Kidney epithelial cell (primary cell): ENCODE measurements at regions not wholly inside any gene's neighbourhood (a gene's known extent, or its start where the extent isn't known, plus 50 kb on each side); places are given as distances from the start of the nearest gene placed in this dataset.

Experiments used
- DNase-seq: peaks from one replicate; pipeline ENCODE4 v3.0.0-alpha.2; 2010; ENCODE audit warnings: low read depth
- H3K27me3 ChIP-seq: 2 replicates; pipeline ENCODE4 v1.6.0; 2011; ENCODE audit warnings: low read length; ENCODE audit not compliant: control insufficient read depth, insufficient read depth
- H3K36me3 ChIP-seq: 2 replicates; pipeline ENCODE4 v1.5.1; 2011; ENCODE audit warnings: low read length; ENCODE audit not compliant: control insufficient read depth, insufficient read depth
- H3K4me3 ChIP-seq: 2 replicates; pipeline ENCODE4 v1.5.1; 2011; ENCODE audit warnings: low read depth, mild to moderate bottlenecking, control low read depth, low read length
- TF ChIP-seq, protein P1 (sequence below): IDR thresholded peaks from 2 replicates; pipeline ENCODE4 v1.5.1; 2011; ENCODE audit warnings: mild to moderate bottlenecking, moderate library complexity, low read length, control low read depth, inconsistent platforms; ENCODE audit not compliant: insufficient read depth, poor library complexity, severe bottlenecking

GRCh38 chr5:121325930-121326329, 525.8 kb upstream of the FTMT start:
- Histone ChIP-seq H3K4me3 (no peak overlapping the region), H3K36me3 (no peaks in the 10 kb centered on the region), H3K27me3 (no peaks in the 10 kb centered on the region)
- TF ChIP-seq, protein P1, sequence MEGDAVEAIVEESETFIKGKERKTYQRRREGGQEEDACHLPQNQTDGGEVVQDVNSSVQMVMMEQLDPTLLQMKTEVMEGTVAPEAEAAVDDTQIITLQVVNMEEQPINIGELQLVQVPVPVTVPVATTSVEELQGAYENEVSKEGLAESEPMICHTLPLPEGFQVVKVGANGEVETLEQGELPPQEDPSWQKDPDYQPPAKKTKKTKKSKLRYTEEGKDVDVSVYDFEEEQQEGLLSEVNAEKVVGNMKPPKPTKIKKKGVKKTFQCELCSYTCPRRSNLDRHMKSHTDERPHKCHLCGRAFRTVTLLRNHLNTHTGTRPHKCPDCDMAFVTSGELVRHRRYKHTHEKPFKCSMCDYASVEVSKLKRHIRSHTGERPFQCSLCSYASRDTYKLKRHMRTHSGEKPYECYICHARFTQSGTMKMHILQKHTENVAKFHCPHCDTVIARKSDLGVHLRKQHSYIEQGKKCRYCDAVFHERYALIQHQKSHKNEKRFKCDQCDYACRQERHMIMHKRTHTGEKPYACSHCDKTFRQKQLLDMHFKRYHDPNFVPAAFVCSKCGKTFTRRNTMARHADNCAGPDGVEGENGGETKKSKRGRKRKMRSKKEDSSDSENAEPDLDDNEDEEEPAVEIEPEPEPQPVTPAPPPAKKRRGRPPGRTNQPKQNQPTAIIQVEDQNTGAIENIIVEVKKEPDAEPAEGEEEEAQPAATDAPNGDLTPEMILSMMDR, result no peak
- DNase-seq, result no peak

DNA sequence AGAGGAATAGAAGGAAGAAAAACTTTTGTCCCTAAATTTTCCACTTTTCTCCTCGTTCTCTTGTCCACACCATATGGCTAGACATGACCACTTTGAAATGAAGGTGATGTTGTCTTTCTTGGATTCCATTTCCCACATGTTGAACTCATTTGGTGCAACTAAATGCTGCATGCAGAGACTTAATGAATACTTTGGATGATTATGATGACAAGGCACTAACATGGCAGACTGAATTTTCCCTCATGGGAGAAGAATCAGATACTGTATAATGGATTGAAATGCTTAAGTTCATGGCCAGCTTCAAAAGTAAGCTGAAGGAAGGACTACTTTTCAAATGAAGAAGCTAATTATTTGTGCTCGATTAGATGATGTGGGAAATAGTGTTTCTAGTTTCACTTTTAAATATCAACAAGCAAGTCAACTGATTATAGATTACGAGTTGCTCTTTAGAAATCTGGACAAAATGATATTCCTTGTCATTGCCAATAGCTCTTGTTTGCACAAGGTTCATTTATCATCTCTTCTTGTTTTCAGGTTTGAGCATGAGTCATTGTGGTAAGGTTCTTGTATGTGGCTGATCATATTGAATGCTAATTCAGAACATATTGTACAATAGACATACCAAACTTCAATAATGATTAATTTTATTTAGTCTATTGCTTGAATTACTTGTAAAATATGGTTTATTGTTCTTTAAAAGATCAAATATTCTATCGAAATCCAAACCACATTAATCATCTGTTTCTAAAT, 501.3 kb upstream of the FTMT start:
- no peak for DNase-seq
- TF ChIP-seq, protein P1, result no peak
- no peaks in the 10 kb centered on the region for H3K36me3 ChIP-seq
- H3K27me3 ChIP-seq, result no peaks in the 10 kb centered on the region
- H3K4me3 ChIP-seq, result no peak overlapping the region

GRCh38 chr5:121366515-121366914, 485.2 kb upstream of the FTMT start:
- Histone ChIP-seq H3K36me3 (no peaks in the 10 kb centered on the region), H3K4me3 (no peak overlapping the region), H3K27me3 (no peaks in the 10 kb centered on the region)
- peak; percentile 10 for DNase-seq
- TF ChIP-seq, protein P1, result no peak

DNA sequence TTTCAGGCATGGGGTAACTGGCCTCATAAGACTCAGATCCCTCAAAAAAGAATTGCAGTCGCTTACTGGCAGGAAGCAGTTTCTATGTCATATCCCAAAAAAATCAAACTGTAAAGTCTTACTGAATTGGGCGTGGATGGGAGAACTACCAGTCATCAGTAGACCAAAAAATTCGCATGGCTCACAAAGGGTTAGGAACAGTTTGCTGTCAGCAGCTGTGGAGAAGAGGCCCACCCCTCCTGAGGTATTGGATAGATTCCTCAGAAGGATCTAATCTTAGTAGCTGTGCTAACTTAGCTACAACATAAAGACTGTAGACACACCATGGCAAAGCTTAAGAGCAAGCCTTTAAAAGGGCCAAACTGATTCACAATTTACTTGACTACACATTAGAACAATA, 478.3 kb upstream of the FTMT start:
- Histone ChIP-seq H3K4me3 (no peak overlapping the region), H3K27me3 (no peaks in the 10 kb centered on the region), H3K36me3 (no peaks in the 10 kb centered on the region)
- no peak for DNase-seq
- TF ChIP-seq, protein P1, result no peak

GRCh38 chr5:121377461-121377860, 474.2 kb upstream of the FTMT start:
- no peaks in the 10 kb centered on the region for H3K36me3 ChIP-seq
- TF ChIP-seq, protein P1, result no peak
- no peak for DNase-seq
- H3K4me3 ChIP-seq, result no peak overlapping the region
- no peaks in the 10 kb centered on the region for H3K27me3 ChIP-seq

DNA sequence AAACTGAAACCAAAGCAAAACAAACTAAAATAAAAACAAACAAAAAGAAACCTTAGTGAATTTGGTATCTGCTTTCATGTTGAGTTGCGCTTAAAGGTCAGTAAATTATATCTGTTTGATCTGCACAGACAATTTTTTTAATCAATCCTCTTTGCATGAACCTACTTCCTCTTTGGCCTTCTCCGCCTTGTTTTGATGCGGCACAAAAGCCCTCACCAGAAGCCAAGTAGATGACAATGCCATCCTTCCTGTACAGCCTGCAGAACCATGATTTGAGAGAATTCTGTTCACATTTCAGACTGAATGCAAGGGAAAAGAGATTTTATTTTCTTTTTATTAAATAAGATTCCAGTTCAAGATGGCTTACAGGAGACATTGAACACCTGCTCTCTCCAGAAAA, 473.6 kb upstream of the FTMT start:
- TF ChIP-seq, protein P1, result no peak
- no peak for DNase-seq
- Histone ChIP-seq H3K27me3 (no peaks in the 10 kb centered on the region), H3K4me3 (no peak overlapping the region), H3K36me3 (no peaks in the 10 kb centered on the region)
